ENCODE measurements at regions not wholly inside any gene's neighbourhood (a gene's known extent, or its start where the extent isn't known, plus 50 kb on each side); places are given as distances from the start of the nearest gene placed in this dataset.

GRCh38 chr2:142291969-142292368 is 161.2 kb upstream of the LRP1B start:
- TF ChIP-seq POLR2A (IDR thresholded peaks at IDR 0.05) (no peak), CTCF (IDR thresholded peaks at IDR 0.05) (no peak)
